SK-N-SH treated with all-trans-retinoic acid at 6 μM for 48 hours (cell line): ENCODE measurements at regions not wholly inside any gene's neighbourhood (a gene's known extent, or its start where the extent isn't known, plus 50 kb on each side); places are given as distances from the start of the nearest gene placed in this dataset.

Source experiments
- ATAC-seq: fragments of 200-7000 bp; cut with Tn5 transposase; 3 replicates; pipeline ENCODE4 v1.9.1; 2020; ENCODE audit warnings: mild to moderate bottlenecking, moderate library complexity
- ARNTL ChIP-seq: fragments of 450-650 bp; formaldehyde crosslinking; IDR thresholded peaks from 2 replicates; pipeline ENCODE4 v1.5.0; 2020; ENCODE audit warnings: low read depth, mild to moderate bottlenecking, moderate library complexity, borderline replicate concordance
- BACH2 ChIP-seq: fragments of 250-450 bp; sonication (Bioruptor Pico); IDR thresholded peaks from 2 replicates; pipeline ENCODE4 v1.9.0; 2021; ENCODE audit warnings: mild to moderate bottlenecking, borderline replicate concordance
- CREB5 ChIP-seq: fragments of 250-450 bp; sonication (Bioruptor Pico); IDR thresholded peaks from 2 replicates; pipeline ENCODE4 v1.5.1; 2020; ENCODE audit warnings: low read depth, mild to moderate bottlenecking, moderate library complexity
- CSDC2 ChIP-seq: fragments of 250-450 bp; sonication (Bioruptor Pico); IDR thresholded peaks from 2 replicates; pipeline ENCODE4 v1.5.0; 2020; ENCODE audit warnings: mild to moderate bottlenecking, moderate library complexity
- CSRNP3 ChIP-seq: fragments of 250-450 bp; sonication (Bioruptor Pico); IDR thresholded peaks from 2 replicates; pipeline ENCODE4 v1.5.1; 2021; ENCODE audit warnings: mild to moderate bottlenecking, moderate library complexity
- ESRRG ChIP-seq: fragments of 250-450 bp; sonication (Bioruptor Pico); IDR thresholded peaks from 2 replicates; pipeline ENCODE4 v1.6.1; 2021; ENCODE audit warnings: mild to moderate bottlenecking
- GLIS3 ChIP-seq: fragments of 250-450 bp; sonication (Bioruptor Pico); IDR thresholded peaks from 2 replicates; pipeline ENCODE4 v1.5.0; 2020; ENCODE audit warnings: mild to moderate bottlenecking, moderate library complexity
- ISL1 ChIP-seq: fragments of 250-450 bp; sonication (Bioruptor Pico); IDR thresholded peaks from 2 replicates; pipeline ENCODE4 v2.1.2; 2022; ENCODE audit warnings: mild to moderate bottlenecking, moderate library complexity
- OSR1 ChIP-seq: fragments of 250-450 bp; sonication (Bioruptor Pico); IDR thresholded peaks from 2 replicates; pipeline ENCODE4 v1.8.0; 2022; ENCODE audit warnings: moderate library complexity, mild to moderate bottlenecking, inconsistent platforms
- PATZ1 ChIP-seq: fragments of 250-450 bp; sonication (Bioruptor Pico); IDR thresholded peaks from 2 replicates; pipeline ENCODE4 v1.8.0; 2020; ENCODE audit warnings: mild to moderate bottlenecking, moderate library complexity, borderline replicate concordance
- POU6F1 ChIP-seq: fragments of 250-450 bp; sonication (Bioruptor Pico); IDR thresholded peaks from 2 replicates; pipeline ENCODE4 v1.8.0; 2021; ENCODE audit warnings: low read depth, mild to moderate bottlenecking, moderate library complexity, borderline replicate concordance
- PPARA ChIP-seq: fragments of 250-450 bp; sonication (Bioruptor Pico); IDR thresholded peaks from 2 replicates; pipeline ENCODE4 v1.5.0; 2020; ENCODE audit warnings: mild to moderate bottlenecking, borderline replicate concordance
- TCF4 ChIP-seq: fragments of 250-450 bp; sonication (Bioruptor Pico); IDR thresholded peaks from 2 replicates; pipeline ENCODE4 v1.8.0; 2021; ENCODE audit warnings: mild to moderate bottlenecking, moderate library complexity, borderline replicate concordance
- TOX ChIP-seq: fragments of 250-450 bp; sonication (Bioruptor Pico); IDR thresholded peaks from 2 replicates; pipeline ENCODE4 v1.8.0; 2021; ENCODE audit warnings: mild to moderate bottlenecking, moderate library complexity, borderline replicate concordance
- TSHZ2 ChIP-seq: fragments of 250-450 bp; sonication (Bioruptor Pico); IDR thresholded peaks from 2 replicates; pipeline ENCODE4 v1.5.0; 2020; ENCODE audit warnings: mild to moderate bottlenecking, moderate library complexity
- ZC3H10 ChIP-seq: fragments of 250-450 bp; sonication (Bioruptor Pico); IDR thresholded peaks from 2 replicates; pipeline ENCODE4 v1.5.1; 2021; ENCODE audit warnings: mild to moderate bottlenecking, moderate library complexity
- ZFP3 ChIP-seq: fragments of 250-450 bp; sonication (Bioruptor Pico); IDR thresholded peaks from 2 replicates; pipeline ENCODE4 v1.5.0; 2020; ENCODE audit warnings: mild to moderate bottlenecking, moderate library complexity
- ZFP30 ChIP-seq: fragments of 450-650 bp; formaldehyde crosslinking; IDR thresholded peaks from 2 replicates; pipeline ENCODE4 v1.5.0; 2022; ENCODE audit warnings: mild to moderate bottlenecking, moderate library complexity
- ZNF565 ChIP-seq: fragments of 450-650 bp; formaldehyde crosslinking; conservative IDR thresholded peaks from 2 replicates; pipeline ENCODE4 v1.5.0; 2020; ENCODE audit warnings: low read depth, mild to moderate bottlenecking, moderate library complexity
- ZNF70 ChIP-seq: fragments of 450-650 bp; formaldehyde crosslinking; IDR thresholded peaks from 2 replicates; pipeline ENCODE4 v1.5.0; 2020; ENCODE audit warnings: mild to moderate bottlenecking, moderate library complexity
- ZNF8 ChIP-seq: fragments of 450-650 bp; formaldehyde crosslinking; IDR thresholded peaks from 2 replicates; pipeline ENCODE4 v1.5.0; 2020; ENCODE audit warnings: mild to moderate bottlenecking, moderate library complexity

- ATAC-seq = no peak
- TF ChIP-seq ZNF8 (CRISPR knock-in tag) = no peak
- no peak for TF ChIP-seq POU6F1 (CRISPR knock-in tag)
- no peak for TF ChIP-seq ESRRG (CRISPR knock-in tag)
- no peak for TF ChIP-seq PATZ1 (CRISPR knock-in tag)
- TF ChIP-seq ZNF70 = no peak
Observed at GRCh38 chr13:86788616-86789015, 882.6 kb upstream of the SLITRK5 start.

- TF ChIP-seq ESRRG (CRISPR knock-in tag) (no peak), ZC3H10 (CRISPR knock-in tag) (no peak), ZNF565 (CRISPR knock-in tag) (no peak), ZNF70 (no peak), BACH2 (no peak), TOX (no peak), CSDC2 (CRISPR knock-in tag) (no peak), CREB5 (CRISPR knock-in tag) (no peak), ISL1 (CRISPR knock-in tag) (no peak), ZFP3 (CRISPR knock-in tag) (no peak), ZFP30 (CRISPR knock-in tag) (no peak), OSR1 (CRISPR knock-in tag) (no peak)
- ATAC-seq = no peak
Observed at GRCh38 chr13:86792153-86792651, 879.0 kb upstream of the SLITRK5 start.

- ATAC-seq = no peak
- TF ChIP-seq CSDC2 (CRISPR knock-in tag) (no peak), ARNTL (CRISPR knock-in tag) (no peak), ESRRG (CRISPR knock-in tag) (no peak), PATZ1 (CRISPR knock-in tag) (no peak), ZNF565 (CRISPR knock-in tag) (no peak), PPARA (CRISPR knock-in tag) (no peak), TSHZ2 (CRISPR knock-in tag) (no peak), ZNF8 (CRISPR knock-in tag) (no peak), ISL1 (CRISPR knock-in tag) (no peak), TOX (no peak), ZC3H10 (CRISPR knock-in tag) (no peak), TCF4 (CRISPR knock-in tag) (no peak), BACH2 (no peak), ZFP30 (CRISPR knock-in tag) (no peak), ZFP3 (CRISPR knock-in tag) (no peak), CREB5 (CRISPR knock-in tag) (no peak), CSRNP3 (CRISPR knock-in tag) (no peak), GLIS3 (CRISPR knock-in tag) (no peak), OSR1 (CRISPR knock-in tag) (no peak)
Observed at GRCh38 chr13:86795858-86796257, 875.3 kb upstream of the SLITRK5 start.
